Skin of body (tissue), 1 donor: ENCODE measurements at regions not wholly inside any gene's neighbourhood (a gene's known extent, or its start where the extent isn't known, plus 50 kb on each side); places are given as distances from the start of the nearest gene placed in this dataset.
A peak's percentile ranks its signal among the peaks of the same experiment; 100 is the strongest.

Source experiments
- DNase-seq: peaks from one replicate; lab custom pipeline; 2025; lab: John Stamatoyannopoulos, UW

DNA sequence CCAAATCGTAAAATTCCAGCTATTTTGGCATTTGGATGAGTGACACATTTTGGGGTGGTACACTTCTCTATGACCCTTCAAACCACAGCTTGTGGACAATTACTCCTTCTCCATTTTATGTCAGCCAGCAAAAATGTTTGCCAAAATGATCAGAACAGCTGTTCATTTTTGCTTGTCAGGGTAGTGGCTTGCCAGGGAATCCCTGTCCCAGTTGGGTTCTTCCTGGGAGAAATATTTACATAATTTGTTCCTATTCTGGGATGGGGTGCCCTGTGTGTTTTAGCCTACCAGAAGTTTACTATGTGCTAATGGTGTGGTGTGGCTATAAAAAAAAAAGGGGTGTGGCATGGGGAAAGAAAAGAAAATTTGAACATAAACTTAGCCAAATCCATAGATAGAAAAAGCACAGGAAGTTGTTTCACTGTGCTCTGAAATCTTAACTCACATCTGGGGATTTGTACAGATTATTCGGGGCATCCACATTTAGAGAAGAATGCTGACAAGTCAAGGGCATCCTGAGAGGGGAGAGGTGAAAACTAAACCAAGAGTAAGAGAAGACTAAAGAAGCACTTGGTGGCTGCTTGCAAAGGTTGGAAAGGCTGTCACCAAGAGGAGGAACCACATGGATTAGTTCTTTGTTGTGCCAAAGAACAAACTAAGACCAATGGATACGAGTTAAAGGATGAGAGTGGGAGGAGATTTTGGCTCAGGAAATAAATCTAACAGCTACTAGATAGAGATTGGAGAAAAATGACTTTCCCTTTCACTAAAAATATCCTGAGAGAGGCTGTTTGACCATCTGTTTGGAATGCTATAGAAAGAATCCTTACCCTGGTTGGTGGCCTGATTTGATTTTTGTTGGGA lies 55.2 kb upstream of the RBM24 start:
- DNase-seq: peak; percentile 30

DNA sequence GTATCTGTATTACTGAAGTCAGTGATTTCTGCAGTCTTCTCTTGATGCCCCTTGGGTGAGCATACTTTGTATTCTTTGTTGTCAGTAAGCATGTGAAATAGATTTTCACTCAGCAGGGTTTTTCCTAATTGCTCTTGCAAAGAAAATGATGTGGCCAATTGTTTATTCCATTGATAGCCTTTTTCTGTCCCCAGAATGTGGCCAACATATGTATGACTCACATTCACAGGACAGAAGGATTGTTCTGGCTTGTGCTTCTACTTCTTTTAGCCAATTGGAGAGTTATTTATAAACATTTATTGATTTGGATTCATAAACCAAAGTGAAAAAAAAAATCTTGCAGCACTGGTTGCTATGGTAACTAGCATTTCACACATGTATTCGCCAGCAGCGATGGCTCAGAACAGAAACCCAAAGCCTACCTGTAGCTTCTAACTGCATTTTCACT lies 54.4 kb upstream of the RBM24 start:
- DNase-seq: peak; percentile 27

DNA sequence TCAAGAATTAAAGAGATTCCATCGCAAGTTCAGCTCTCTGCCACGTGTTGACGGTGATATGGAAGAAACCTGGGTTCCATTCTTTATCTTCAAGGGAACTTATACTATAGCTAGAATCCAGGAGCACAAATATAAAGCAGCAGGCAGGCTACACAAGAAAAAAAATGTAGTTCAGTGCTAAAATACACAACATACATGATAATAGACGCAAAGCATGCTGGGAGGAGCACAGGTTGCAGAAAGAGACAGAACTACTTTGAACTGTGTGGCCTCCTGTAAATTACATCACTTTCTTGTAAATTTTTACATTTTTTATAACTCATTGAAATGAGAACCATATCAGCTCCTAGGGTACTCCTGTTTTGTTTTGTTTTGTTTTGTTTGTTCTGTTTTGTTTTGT lies 53.8 kb upstream of the RBM24 start:
- DNase-seq: no peak
